GM19099 (cell line): ENCODE measurements at regions not wholly inside any gene's neighbourhood (a gene's known extent, or its start where the extent isn't known, plus 50 kb on each side); places are given as distances from the start of the nearest gene placed in this dataset.

ENCODE experiments used
- POLR2A ChIP-seq: IDR thresholded peaks from 3 replicates; pipeline ENCODE4 v1.6.1; 2011; ENCODE audit warnings: low read depth; ENCODE audit not compliant: insufficient read length; ENCODE audit errors: extremely low read depth

- no peak for TF ChIP-seq POLR2A
Observed at GRCh38 chr5:165630261-165630778, 2124.9 kb downstream of the MAT2B start.

- no peak for TF ChIP-seq POLR2A
Observed at GRCh38 chr5:165631235-165631634, 2125.8 kb downstream of the MAT2B start.

GRCh38 chr5:165642366-165642765 lies 2136.9 kb downstream of the MAT2B start:
- TF ChIP-seq POLR2A: no peak

- TF ChIP-seq POLR2A: no peak
Observed at GRCh38 chr5:165665735-165666400, 2160.4 kb downstream of the MAT2B start.

- no peak for TF ChIP-seq POLR2A
Observed at GRCh38 chr5:165673499-165673898, 2168.1 kb downstream of the MAT2B start.

- TF ChIP-seq POLR2A: no peak
Observed at GRCh38 chr5:165695796-165696195, 2190.4 kb downstream of the MAT2B start.

GRCh38 chr5:165705960-165706359 lies 2200.5 kb downstream of the MAT2B start:
- no peak for TF ChIP-seq POLR2A

- no peak for TF ChIP-seq POLR2A
Observed at GRCh38 chr5:165712011-165712410, 2206.6 kb downstream of the MAT2B start.

GRCh38 chr5:165714598-165714997 lies 2209.2 kb downstream of the MAT2B start:
- TF ChIP-seq POLR2A: no peak

- TF ChIP-seq POLR2A: no peak
Observed at GRCh38 chr5:165720901-165721300, 2215.5 kb downstream of the MAT2B start.

GRCh38 chr5:165722401-165722800 lies 2217.0 kb downstream of the MAT2B start:
- TF ChIP-seq POLR2A: no peak

GRCh38 chr5:165723931-165724330 lies 2218.5 kb downstream of the MAT2B start:
- TF ChIP-seq POLR2A: no peak

- TF ChIP-seq POLR2A: no peak
Observed at GRCh38 chr5:165728425-165728824, 2223.0 kb downstream of the MAT2B start.

GRCh38 chr5:165735388-165735787 lies 2230.0 kb downstream of the MAT2B start:
- no peak for TF ChIP-seq POLR2A

GRCh38 chr5:165739079-165739741 lies 2233.8 kb downstream of the MAT2B start:
- TF ChIP-seq POLR2A: no peak

GRCh38 chr5:165757791-165758190 lies 2252.4 kb downstream of the MAT2B start:
- TF ChIP-seq POLR2A: no peak
